ENCODE measurements at regions not wholly inside any gene's neighbourhood (a gene's known extent, or its start where the extent isn't known, plus 50 kb on each side); places are given as distances from the start of the nearest gene placed in this dataset.
A peak's percentile ranks its signal among the peaks of the same experiment; 100 is the strongest.

GRCh38 chr11:127670374-127671119 lies 670.0 kb upstream of the KIRREL3 start:
- no peaks in the 10 kb centered on the region; the same call in 1 of the 2 replicates for H3K27me3 Mint-ChIP-seq (ENCODE audit: insufficient read depth)
- H3K9me3 Mint-ChIP-seq, result no peaks in the 10 kb centered on the region
- H3K27ac Mint-ChIP-seq, result no peak overlapping the region
- H3K4me1 Mint-ChIP-seq (ENCODE audit: low read depth), result no peaks in the 10 kb centered on the region
- H3K36me3 Mint-ChIP-seq (ENCODE audit: low read depth), result no peaks in the 10 kb centered on the region
- TF ChIP-seq CTCF (IDR thresholded peaks at IDR 0.05), result no peak
- no peak for DNase-seq
- no peak overlapping the region for H3K4me3 Mint-ChIP-seq

GRCh38 chr11:127656116-127656836 lies 655.7 kb upstream of the KIRREL3 start:
- Mint-ChIP-seq H3K9me3 (no peaks in the 10 kb centered on the region), H3K4me3 (no peak overlapping the region), H3K4me1 (ENCODE audit: low read depth) (peaks cover 17% of the 10 kb centered on the region), H3K36me3 (ENCODE audit: low read depth) (no peaks in the 10 kb centered on the region), H3K27ac (no peak overlapping the region), H3K27me3 (ENCODE audit: insufficient read depth) (peaks cover 14% of the 10 kb centered on the region; the same call in 1 of the 2 replicates)
- no peak for TF ChIP-seq CTCF (IDR thresholded peaks at IDR 0.05)
- DNase-seq, result no peak

- Mint-ChIP-seq H3K27ac (no peak overlapping the region), H3K4me1 (ENCODE audit: low read depth) (peaks cover 24% of the 10 kb centered on the region), H3K4me3 (no peak overlapping the region), H3K27me3 (ENCODE audit: insufficient read depth) (peaks cover 8% of the 10 kb centered on the region; the same call in 1 of the 2 replicates), H3K9me3 (no peaks in the 10 kb centered on the region), H3K36me3 (ENCODE audit: low read depth) (no peaks in the 10 kb centered on the region)
- no peak for TF ChIP-seq CTCF (IDR thresholded peaks at IDR 0.05)
- no peak for DNase-seq
Measured at GRCh38 chr11:127653076-127653475, 652.5 kb upstream of the KIRREL3 start.

GRCh38 chr11:127651888-127652221 lies 651.3 kb upstream of the KIRREL3 start:
- Mint-ChIP-seq H3K9me3 (no peaks in the 10 kb centered on the region), H3K4me3 (no peak overlapping the region), H3K27ac (peak overlapping the region; percentile 43), H3K27me3 (ENCODE audit: insufficient read depth) (peaks cover 3% of the 10 kb centered on the region; the same call in 1 of the 2 replicates), H3K4me1 (ENCODE audit: low read depth) (peaks cover 24% of the 10 kb centered on the region), H3K36me3 (ENCODE audit: low read depth) (no peaks in the 10 kb centered on the region)
- TF ChIP-seq CTCF (IDR thresholded peaks at IDR 0.05), result no peak
- DNase-seq, result no peak

- no peak for TF ChIP-seq CTCF (IDR thresholded peaks at IDR 0.05)
- Mint-ChIP-seq H3K4me1 (ENCODE audit: low read depth) (peaks cover 23% of the 10 kb centered on the region), H3K9me3 (no peaks in the 10 kb centered on the region), H3K27me3 (ENCODE audit: insufficient read depth) (peaks cover under 1% of the 10 kb centered on the region; the same call in 1 of the 2 replicates), H3K27ac (peak overlapping the region; percentile 43), H3K4me3 (no peak overlapping the region), H3K36me3 (ENCODE audit: low read depth) (no peaks in the 10 kb centered on the region)
- peak; percentile 83 for DNase-seq
Measured at GRCh38 chr11:127651175-127651887, 650.8 kb upstream of the KIRREL3 start.
